Mucosa of descending colon (tissue), 3 donors: ENCODE measurements at regions not wholly inside any gene's neighbourhood (a gene's known extent, or its start where the extent isn't known, plus 50 kb on each side); places are given as distances from the start of the nearest gene placed in this dataset.

ENCODE experiments used
- ATAC-seq: fragments of 200-7000 bp; cut with Tn5 transposase; one replicate; pipeline ENCODE4 v1.9.1; 2020; ENCODE audit warnings: mild to moderate bottlenecking, moderate library complexity
- DNase-seq, 3 donors: peaks; one replicate each; pipeline ENCODE4 v3.0.0-alpha.2; 2020
- H3K36me3 ChIP-seq: fragments of 200-600 bp; one replicate; pipeline ENCODE4 v1.8.0; 2021; ENCODE audit warnings: low read depth, mild to moderate bottlenecking
- H3K4me1 ChIP-seq: fragments of 200-600 bp; one replicate; pipeline ENCODE4 v1.8.0; 2021; ENCODE audit warnings: low read depth, mild to moderate bottlenecking
- H3K4me3 ChIP-seq: fragments of 200-600 bp; one replicate; pipeline ENCODE4 v1.8.0; 2021; ENCODE audit warnings: mild to moderate bottlenecking
- H3K9me3 ChIP-seq: fragments of 200-600 bp; one replicate; pipeline ENCODE4 v1.8.0; 2021; ENCODE audit warnings: mild to moderate bottlenecking
- intact Hi-C, 2 donors: fragments of 100-400 bp; cut with DNase I in 1 of 2; cut with micrococcal nuclease in 1 of 2; formaldehyde crosslinking; loops; one replicate each; pipeline versions ENCODE4 v1.11.0 to v1.11.1; 2022; cut with DNase I, micrococcal nuclease
- TF ChIP-seq, protein P1 (sequence below): fragments of 200-600 bp; IDR thresholded peaks from one replicate; pipeline ENCODE4 v1.8.0; 2022; ENCODE audit warnings: antibody characterized with exemption, mild to moderate bottlenecking
- donor health status: DM: no; HTN: no; CAD: no; lungs with moderate emphysema.
- donor health status: DM: no; HTN: no; CAD: no.
- donor health status: DM: no; HTN: yes; CAD: no.

DNA sequence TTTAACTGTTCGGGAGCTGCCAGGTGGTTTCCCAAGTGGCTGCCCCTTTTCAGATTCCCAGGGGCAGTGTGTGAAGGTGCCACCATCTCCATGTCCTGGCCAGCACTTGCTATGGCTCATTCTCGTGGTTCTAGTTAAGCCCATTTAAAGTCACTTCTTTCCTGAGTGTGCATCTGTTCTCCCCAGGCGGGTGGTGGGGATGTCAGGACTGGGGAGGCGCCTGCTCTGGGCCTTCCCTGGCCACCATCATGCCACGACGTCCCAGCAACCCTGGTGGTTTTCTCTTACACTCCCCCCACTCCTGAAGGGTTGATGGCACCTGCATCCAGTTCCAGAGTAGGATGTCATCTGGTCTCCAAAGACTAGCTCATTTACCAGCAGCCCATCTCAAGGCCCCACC is 56.8 kb upstream of the TAMM41 start:
- no peak for ATAC-seq
- Histone ChIP-seq H3K4me3 (no peak overlapping the region), H3K36me3 (no peaks in the 10 kb centered on the region), H3K4me1 (no peaks in the 10 kb centered on the region), H3K9me3 (no peaks in the 10 kb centered on the region)
- intact Hi-C loops, result no loop called here
- TF ChIP-seq, protein P1, sequence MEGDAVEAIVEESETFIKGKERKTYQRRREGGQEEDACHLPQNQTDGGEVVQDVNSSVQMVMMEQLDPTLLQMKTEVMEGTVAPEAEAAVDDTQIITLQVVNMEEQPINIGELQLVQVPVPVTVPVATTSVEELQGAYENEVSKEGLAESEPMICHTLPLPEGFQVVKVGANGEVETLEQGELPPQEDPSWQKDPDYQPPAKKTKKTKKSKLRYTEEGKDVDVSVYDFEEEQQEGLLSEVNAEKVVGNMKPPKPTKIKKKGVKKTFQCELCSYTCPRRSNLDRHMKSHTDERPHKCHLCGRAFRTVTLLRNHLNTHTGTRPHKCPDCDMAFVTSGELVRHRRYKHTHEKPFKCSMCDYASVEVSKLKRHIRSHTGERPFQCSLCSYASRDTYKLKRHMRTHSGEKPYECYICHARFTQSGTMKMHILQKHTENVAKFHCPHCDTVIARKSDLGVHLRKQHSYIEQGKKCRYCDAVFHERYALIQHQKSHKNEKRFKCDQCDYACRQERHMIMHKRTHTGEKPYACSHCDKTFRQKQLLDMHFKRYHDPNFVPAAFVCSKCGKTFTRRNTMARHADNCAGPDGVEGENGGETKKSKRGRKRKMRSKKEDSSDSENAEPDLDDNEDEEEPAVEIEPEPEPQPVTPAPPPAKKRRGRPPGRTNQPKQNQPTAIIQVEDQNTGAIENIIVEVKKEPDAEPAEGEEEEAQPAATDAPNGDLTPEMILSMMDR, result no peak
- DNase-seq, result no peak

DNA sequence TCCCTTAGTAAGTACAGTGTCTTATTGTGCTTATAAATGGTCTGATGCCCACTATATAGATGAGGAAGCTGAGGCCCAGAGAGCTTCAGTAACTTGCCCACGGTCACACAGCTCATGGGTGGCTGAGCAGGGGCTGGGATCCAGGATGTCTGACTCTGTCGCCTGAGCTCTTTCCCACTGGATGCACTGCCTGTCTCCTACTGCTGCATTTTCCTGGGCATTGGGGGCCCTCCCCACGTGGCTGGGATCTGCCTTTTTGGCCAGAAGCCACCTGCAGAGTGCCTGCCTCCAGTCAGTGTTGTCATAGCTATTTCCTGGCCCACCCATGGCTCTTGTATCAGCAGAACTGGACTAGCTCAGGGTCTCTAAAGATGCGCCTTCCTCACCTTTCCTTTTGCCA is 57.5 kb upstream of the TAMM41 start:
- no peaks in the 10 kb centered on the region for H3K36me3 ChIP-seq
- no peak for DNase-seq
- intact Hi-C loops, result no loop called here
- H3K4me3 ChIP-seq, result no peak overlapping the region
- TF ChIP-seq, protein P1, result no peak
- ATAC-seq, result no peak
- H3K9me3 ChIP-seq, result no peaks in the 10 kb centered on the region
- no peaks in the 10 kb centered on the region for H3K4me1 ChIP-seq

DNA sequence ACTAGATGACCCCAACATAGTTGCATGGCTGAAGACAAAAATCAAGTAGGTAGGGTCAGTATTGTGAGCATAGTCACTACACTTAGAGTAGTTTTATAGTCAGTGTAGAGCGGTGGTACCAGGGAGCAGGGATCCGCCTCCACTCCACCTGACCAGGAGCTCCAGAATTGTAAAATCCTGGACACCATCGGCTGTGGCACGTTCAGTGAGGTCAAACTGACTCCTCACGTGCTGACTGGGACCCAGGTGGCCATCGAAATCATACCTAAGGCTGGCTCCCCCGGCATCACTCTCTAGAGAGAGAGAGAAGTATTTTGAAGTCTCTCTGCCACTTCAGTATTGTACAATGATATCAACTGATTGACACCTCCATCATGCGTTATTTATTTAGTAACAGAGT is 59.7 kb upstream of the TAMM41 start:
- TF ChIP-seq, protein P1, result no peak
- Histone ChIP-seq H3K9me3 (no peaks in the 10 kb centered on the region), H3K4me1 (no peaks in the 10 kb centered on the region), H3K36me3 (no peaks in the 10 kb centered on the region), H3K4me3 (no peak overlapping the region)
- DNase-seq (no peak), ATAC-seq (no peak)
- intact Hi-C loops, result no loop called here

DNA sequence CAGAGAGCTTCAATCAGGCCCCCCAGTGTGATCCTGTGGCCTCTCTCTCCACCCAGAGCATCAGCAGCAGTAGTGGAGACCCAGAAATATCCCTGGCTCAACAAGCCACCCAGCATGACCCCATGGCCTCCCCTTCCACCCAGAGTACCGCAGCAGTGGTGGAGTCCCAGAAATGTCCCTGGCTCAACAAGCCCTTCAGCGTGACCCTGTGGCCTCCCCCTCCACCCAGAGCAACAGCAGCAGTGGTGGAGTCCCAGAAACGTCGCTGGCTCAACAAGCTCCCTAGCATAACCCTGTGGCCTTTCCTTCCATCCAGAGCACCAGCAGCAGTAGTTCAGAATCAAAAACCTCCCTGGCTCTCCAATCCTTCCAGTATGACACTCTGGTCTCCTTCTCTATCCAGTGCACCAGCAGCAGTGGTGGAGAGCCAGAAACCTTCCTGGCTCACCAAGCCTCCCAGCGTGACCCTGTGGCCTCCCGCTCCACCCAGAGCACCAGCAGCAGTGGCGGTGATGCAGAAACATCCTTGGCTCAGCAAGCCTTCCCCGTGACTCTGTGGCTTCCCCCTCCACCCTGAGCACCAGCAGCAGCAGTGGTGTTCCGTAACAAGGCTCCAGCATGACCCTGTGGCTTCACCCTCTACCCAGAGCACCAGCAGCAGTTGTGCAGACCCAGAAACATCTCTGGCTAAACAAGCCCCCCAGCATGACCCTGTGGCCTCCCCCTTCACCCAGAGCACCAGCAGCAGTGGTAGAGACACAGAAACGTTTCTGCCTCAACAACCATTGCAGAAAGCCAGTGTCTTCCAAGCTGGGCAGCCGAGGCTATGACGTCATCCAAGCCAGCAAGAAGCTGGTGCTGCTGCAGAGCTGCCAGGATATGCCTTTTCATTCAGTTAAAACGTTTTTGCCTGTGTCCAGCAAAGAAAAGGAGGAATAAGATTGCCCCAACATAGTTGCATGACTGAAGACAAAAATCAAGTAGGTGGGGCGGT is 61.3 kb upstream of the TAMM41 start:
- Histone ChIP-seq H3K36me3 (no peaks in the 10 kb centered on the region), H3K4me3 (no peak overlapping the region), H3K9me3 (no peaks in the 10 kb centered on the region), H3K4me1 (no peaks in the 10 kb centered on the region)
- DNase-seq, result no peak
- no peak for ATAC-seq
- TF ChIP-seq, protein P1, result no peak
- intact Hi-C loops, result no loop called here

DNA sequence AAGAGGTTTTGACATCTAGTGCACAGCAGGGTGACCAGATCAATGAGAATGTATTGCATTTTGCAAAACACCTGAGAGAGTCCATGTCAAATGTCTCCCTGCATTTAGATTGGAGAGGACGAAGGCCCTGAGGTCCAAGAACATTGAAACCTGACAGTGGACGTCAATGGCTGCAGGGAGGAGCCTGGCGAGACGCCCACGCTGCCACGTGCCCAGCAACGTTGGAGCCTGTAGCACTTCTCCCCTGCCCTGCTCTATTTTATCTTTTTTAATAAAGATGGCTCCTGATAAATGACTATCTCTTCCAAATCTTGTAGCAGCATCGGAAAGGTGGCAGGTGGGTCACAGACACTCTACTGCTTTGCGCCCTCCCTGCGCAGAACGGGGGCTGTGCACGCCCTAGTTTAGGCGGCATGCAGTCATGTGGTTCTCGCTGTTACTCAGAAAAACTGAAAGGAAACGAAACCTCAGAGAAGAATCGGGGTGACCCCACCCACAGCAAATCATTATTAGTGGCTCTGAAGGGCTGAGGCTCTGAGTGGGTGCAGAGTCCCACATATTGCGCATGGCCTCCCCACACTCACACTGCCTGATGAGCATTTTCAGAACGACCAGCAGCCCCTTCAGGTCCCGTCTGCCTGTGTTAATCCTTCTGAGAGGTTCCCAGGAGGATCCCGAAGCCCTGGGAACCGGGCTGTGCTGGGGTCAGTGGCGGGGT is 62.5 kb upstream of the TAMM41 start:
- DNase-seq (no peak), ATAC-seq (no peak)
- H3K9me3 ChIP-seq, result no peaks in the 10 kb centered on the region
- TF ChIP-seq, protein P1, result no peak
- no peaks in the 10 kb centered on the region for H3K4me1 ChIP-seq
- no peak overlapping the region for H3K4me3 ChIP-seq
- intact Hi-C loops, result no loop called here
- H3K36me3 ChIP-seq, result no peaks in the 10 kb centered on the region
